HG03521 (cell line): ENCODE measurements at regions not wholly inside any gene's neighbourhood (a gene's known extent, or its start where the extent isn't known, plus 50 kb on each side); places are given as distances from the start of the nearest gene placed in this dataset.
A peak's percentile ranks its signal among the peaks of the same experiment; 100 is the strongest.

Source experiments
- ATAC-seq: cut with Tn5 transposase; IDR thresholded peaks from one replicate; pipeline ENCODE4 v1.9.1; 2021; ENCODE audit warnings: mild to moderate bottlenecking, moderate library complexity; ENCODE audit not compliant: unreplicated experiment

- no peak for ATAC-seq
Measured at GRCh38 chr5:68352166-68352565, 136.6 kb downstream of the PIK3R1 start.

GRCh38 chr5:68353605-68354004, 138.0 kb downstream of the PIK3R1 start:
- no peak for ATAC-seq

GRCh38 chr5:68354315-68354714, 138.8 kb downstream of the PIK3R1 start:
- no peak for ATAC-seq

GRCh38 chr5:68356216-68356615, 140.7 kb downstream of the PIK3R1 start:
- ATAC-seq, result no peak

- ATAC-seq, result no peak
Measured at GRCh38 chr5:68356623-68357022, 141.1 kb downstream of the PIK3R1 start.

GRCh38 chr5:68359699-68360098, 144.1 kb downstream of the PIK3R1 start:
- no peak for ATAC-seq

- ATAC-seq, result no peak
Measured at GRCh38 chr5:68362331-68362730, 146.8 kb downstream of the PIK3R1 start.

- no peak for ATAC-seq
Measured at GRCh38 chr5:68365889-68366288, 150.3 kb downstream of the PIK3R1 start.

GRCh38 chr5:68367287-68367686, 151.7 kb downstream of the PIK3R1 start:
- ATAC-seq, result no peak

- no peak for ATAC-seq
Measured at GRCh38 chr5:68367717-68368116, 152.2 kb downstream of the PIK3R1 start.

GRCh38 chr5:68368311-68369022, 152.9 kb downstream of the PIK3R1 start:
- ATAC-seq, result no peak

- peak; percentile 13 for ATAC-seq
Measured at GRCh38 chr5:68369023-68369359, 153.4 kb downstream of the PIK3R1 start.

GRCh38 chr5:68369457-68370125, 154.0 kb downstream of the PIK3R1 start:
- peak; percentile 61 for ATAC-seq

GRCh38 chr5:68370196-68370595, 154.6 kb downstream of the PIK3R1 start:
- ATAC-seq, result no peak

GRCh38 chr5:68371607-68372006, 156.1 kb downstream of the PIK3R1 start:
- no peak for ATAC-seq

GRCh38 chr5:68372161-68372560, 156.6 kb downstream of the PIK3R1 start:
- ATAC-seq, result no peak

GRCh38 chr5:68373050-68373449, 157.5 kb downstream of the PIK3R1 start:
- no peak for ATAC-seq

GRCh38 chr5:68374796-68375518, 159.4 kb downstream of the PIK3R1 start:
- ATAC-seq, result no peak

GRCh38 chr5:68375540-68375939, 160.0 kb downstream of the PIK3R1 start:
- ATAC-seq, result no peak

- ATAC-seq, result no peak
Measured at GRCh38 chr5:68376935-68377334, 161.4 kb downstream of the PIK3R1 start.

GRCh38 chr5:68377733-68378132, 162.2 kb downstream of the PIK3R1 start:
- peak; percentile 44 for ATAC-seq

GRCh38 chr5:68378204-68378820, 162.8 kb downstream of the PIK3R1 start:
- ATAC-seq, result peak; percentile 68
